Natural killer cell treated with Interleukin-12 subunit alpha and Interleukin-12 subunit beta and Interleukin-15 and Interleukin-18, amount 100 ng/mL, for 72 hours (primary cell): ENCODE measurements at regions not wholly inside any gene's neighbourhood (a gene's known extent, or its start where the extent isn't known, plus 50 kb on each side); places are given as distances from the start of the nearest gene placed in this dataset.

Experiments used
- ATAC-seq, 2 donors: fragments of 150-1000 bp; cut with Tn5 transposase in 1 of 2; sonication (Bioruptor Pico), chemical (Tn5 transposase) in 1 of 2; 2 replicates each; pipeline ENCODE4 v1.10.0; 2021
- DNase-seq: peaks from one replicate; pipeline ENCODE4 v3.0.0; 2022; ENCODE audit warnings: low spot score
- H3K27ac Mint-ChIP-seq, 2 donors: 1 replicate in 1 of 2; 2 replicates in 1 of 2; pipeline ENCODE4 v1.8.0; 2022; ENCODE audit warnings: mixed read lengths in 2 of 2, mild to moderate bottlenecking in 1 of 2, moderate library complexity in 1 of 2
- H3K27me3 Mint-ChIP-seq, 2 donors: 1 replicate in 1 of 2; 2 replicates in 1 of 2; pipeline ENCODE4 v1.8.0; 2022; ENCODE audit warnings: mixed read lengths in 2 of 2
- H3K36me3 Mint-ChIP-seq: one replicate; pipeline ENCODE4 v1.8.0; 2022; ENCODE audit warnings: mixed read lengths
- H3K4me1 Mint-ChIP-seq, 2 donors: 1 replicate in 1 of 2; 2 replicates in 1 of 2; pipeline ENCODE4 v1.8.0; 2022; ENCODE audit warnings: low read depth in 2 of 2, mixed read lengths in 2 of 2, mild to moderate bottlenecking in 1 of 2
- H3K4me3 Mint-ChIP-seq: one replicate; pipeline ENCODE4 v1.8.0; 2022; ENCODE audit warnings: mixed read lengths
- H3K9me3 Mint-ChIP-seq: 2 replicates; pipeline ENCODE4 v1.8.0; 2022; ENCODE audit warnings: mixed read lengths

DNA sequence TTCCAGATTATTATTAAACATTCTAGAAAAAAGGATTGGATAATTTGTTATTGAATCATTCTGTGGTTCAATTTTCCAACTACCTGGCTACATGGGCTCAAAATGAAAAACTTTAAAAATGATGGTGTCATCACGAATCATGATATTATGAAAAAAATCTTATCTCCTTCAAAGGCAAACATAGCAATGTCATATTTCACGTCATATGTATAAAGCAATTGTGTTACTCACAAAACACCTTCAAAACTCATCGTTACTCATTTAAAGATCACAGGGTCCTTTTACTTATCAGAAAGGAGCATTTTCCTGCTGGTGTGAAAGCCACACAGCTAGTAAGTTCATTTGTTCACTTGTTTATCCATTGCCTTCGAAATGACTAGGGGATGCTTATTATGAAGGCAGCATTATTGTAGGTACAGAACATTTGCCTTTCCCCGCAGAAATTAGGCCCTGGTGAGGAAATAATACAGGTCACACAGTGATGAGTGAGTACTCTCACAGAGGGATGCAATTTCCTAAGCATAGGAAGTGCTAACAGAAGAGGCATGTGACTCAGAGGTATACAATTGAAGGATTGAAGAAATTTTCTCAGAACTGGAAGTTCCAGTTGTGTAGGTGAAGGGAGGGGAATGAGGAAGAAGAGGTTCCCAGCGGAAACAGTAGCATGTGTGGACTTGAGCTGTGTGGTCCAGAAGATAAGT lies 478.7 kb downstream of the INHBA start:
- DNase-seq (no peak), ATAC-seq (no peak)
- peaks cover 8% of the 10 kb centered on the region for H3K9me3 Mint-ChIP-seq
- no peak overlapping the region for H3K4me3 Mint-ChIP-seq
- H3K27me3 Mint-ChIP-seq, result no peaks in the 10 kb centered on the region
- H3K4me1 Mint-ChIP-seq, result no peaks in the 10 kb centered on the region
- H3K27ac Mint-ChIP-seq, result no peak overlapping the region
- peaks cover 2% of the 10 kb centered on the region for H3K36me3 Mint-ChIP-seq

DNA sequence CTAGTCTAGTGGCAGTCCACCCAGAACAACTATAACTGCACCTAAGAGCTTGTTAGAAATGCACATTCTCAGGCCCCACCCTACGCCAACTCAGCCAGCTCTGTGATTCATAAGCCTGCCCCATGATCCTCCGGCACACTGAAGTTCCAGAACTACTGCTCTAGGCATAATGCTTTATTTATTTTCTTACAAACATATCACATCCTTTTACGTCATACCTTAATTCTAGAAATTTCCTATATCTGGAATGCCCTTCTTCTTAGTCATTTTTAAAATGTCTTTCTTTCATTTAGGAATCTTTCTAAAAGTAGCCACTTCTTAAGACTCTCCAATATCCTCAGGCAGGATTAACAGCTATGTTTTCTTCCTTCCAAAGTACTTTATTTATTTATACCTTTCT lies 480.1 kb downstream of the INHBA start:
- H3K36me3 Mint-ChIP-seq, result no peaks in the 10 kb centered on the region
- no peak overlapping the region for H3K4me3 Mint-ChIP-seq
- DNase-seq, result no peak
- H3K27ac Mint-ChIP-seq, result no peak overlapping the region
- H3K27me3 Mint-ChIP-seq, result no peaks in the 10 kb centered on the region
- H3K9me3 Mint-ChIP-seq, result peaks cover 8% of the 10 kb centered on the region
- ATAC-seq, result no peak
- no peaks in the 10 kb centered on the region for H3K4me1 Mint-ChIP-seq

DNA sequence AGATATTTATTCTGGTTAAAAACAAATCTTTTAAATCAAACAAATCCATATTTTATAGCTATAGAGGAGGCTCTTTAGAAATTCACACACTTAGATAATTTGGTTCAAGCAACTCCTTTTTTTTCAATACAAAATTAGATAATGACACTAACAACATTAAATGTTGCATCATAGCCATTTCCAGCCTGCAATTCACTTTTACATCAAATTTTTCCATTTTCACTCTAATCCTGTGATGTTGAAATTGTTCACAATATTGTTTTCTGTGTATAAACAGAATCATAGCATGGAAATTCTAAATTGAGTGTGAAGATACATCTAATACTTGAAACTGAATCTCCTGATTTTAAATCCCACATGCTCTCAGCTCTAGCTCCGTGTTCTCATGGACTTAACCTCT lies 482.6 kb downstream of the INHBA start:
- Mint-ChIP-seq H3K9me3 (peaks cover 8% of the 10 kb centered on the region), H3K4me1 (no peaks in the 10 kb centered on the region), H3K27me3 (no peaks in the 10 kb centered on the region), H3K27ac (no peak overlapping the region), H3K36me3 (peaks cover 4% of the 10 kb centered on the region), H3K4me3 (no peak overlapping the region)
- DNase-seq (no peak), ATAC-seq (no peak)

DNA sequence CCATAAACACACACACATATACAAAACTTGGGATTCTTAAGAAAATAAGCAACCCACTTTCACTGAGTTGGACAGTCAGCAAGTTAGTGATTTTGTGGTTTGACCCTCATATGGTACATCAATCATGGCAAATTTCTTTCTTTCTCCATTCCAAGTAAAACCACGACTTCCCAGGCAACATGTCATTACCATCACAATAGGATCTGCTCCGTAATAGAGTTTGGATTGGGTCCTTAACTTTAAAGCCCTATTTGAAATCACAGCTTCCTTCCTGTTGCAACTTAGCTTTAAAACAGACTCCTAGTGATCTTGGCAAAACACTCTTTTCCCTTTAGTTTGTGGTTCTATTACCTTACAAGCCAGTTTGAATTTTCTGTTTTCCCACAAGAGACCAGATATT lies 483.6 kb downstream of the INHBA start:
- peaks cover 4% of the 10 kb centered on the region for H3K36me3 Mint-ChIP-seq
- H3K27ac Mint-ChIP-seq, result no peak overlapping the region
- peaks cover 11% of the 10 kb centered on the region for H3K9me3 Mint-ChIP-seq
- ATAC-seq, result no peak
- no peaks in the 10 kb centered on the region for H3K4me1 Mint-ChIP-seq
- H3K4me3 Mint-ChIP-seq, result no peak overlapping the region
- no peaks in the 10 kb centered on the region for H3K27me3 Mint-ChIP-seq
- DNase-seq, result no peak

DNA sequence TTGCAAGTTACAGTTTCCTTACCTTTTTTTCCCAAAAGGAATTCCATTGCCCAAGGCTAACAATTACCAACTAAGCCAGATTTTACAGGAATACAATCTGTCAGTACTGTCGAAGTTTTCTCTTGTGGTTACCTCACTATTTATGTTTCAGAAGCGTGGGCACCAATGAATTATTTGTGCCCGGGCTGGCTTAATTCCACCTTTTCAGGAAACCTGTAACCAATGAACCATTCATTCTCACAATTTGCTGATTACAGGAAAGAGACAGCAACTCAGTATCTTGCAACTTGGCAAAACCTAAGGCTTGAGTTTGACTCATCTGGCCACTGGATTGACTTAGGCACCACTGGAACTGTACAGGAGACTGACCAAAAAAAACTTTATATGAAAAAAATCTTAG lies 485.6 kb downstream of the INHBA start:
- peaks cover 4% of the 10 kb centered on the region for H3K36me3 Mint-ChIP-seq
- H3K9me3 Mint-ChIP-seq, result peaks cover 12% of the 10 kb centered on the region
- H3K27ac Mint-ChIP-seq, result no peak overlapping the region
- ATAC-seq, result no peak
- no peaks in the 10 kb centered on the region for H3K27me3 Mint-ChIP-seq
- no peak overlapping the region for H3K4me3 Mint-ChIP-seq
- H3K4me1 Mint-ChIP-seq, result no peaks in the 10 kb centered on the region
- DNase-seq, result no peak

DNA sequence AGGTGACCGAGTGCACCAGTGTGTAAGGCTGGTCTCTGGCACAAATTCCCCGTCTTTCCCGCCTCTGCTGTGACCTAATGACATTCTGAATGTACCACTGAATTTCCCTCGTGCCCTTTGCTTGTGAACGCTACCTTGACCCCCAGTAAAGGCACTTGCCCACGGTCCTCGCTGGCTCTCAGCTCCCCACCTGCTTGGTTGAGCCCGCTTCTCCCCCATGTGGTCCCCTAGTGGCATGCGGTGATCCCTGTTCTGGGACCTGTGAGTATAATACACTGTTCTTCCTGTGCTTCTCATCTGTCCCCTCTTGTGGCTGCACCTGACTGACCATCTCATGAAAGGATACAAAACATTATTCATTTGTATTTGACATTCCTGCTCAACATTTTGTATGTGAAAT lies 495.7 kb downstream of the INHBA start:
- no peak overlapping the region for H3K4me3 Mint-ChIP-seq
- no peak overlapping the region for H3K27ac Mint-ChIP-seq
- H3K36me3 Mint-ChIP-seq, result no peaks in the 10 kb centered on the region
- H3K9me3 Mint-ChIP-seq, result peaks cover 6% of the 10 kb centered on the region
- DNase-seq (no peak), ATAC-seq (no peak)
- no peaks in the 10 kb centered on the region for H3K4me1 Mint-ChIP-seq
- no peaks in the 10 kb centered on the region for H3K27me3 Mint-ChIP-seq

DNA sequence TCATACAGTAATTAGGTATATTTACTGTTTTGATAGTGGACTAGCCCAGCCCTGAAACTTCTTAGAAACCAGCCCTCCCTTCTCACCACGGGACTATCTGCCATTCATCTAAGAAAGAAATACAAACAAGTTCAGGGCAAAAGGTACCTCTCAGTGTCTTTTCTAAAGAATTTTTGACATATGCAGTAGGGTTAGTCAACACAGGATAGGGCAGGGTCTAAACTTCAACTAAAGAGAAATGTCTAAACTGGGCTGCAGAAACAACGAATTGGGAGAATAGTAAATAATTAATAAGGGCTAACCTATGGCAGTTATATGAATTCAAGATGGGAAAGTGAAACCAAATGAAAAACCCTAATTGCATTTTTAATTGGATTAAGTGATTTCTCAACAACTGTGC lies 496.6 kb downstream of the INHBA start:
- ATAC-seq, result no peak
- no peak overlapping the region for H3K4me3 Mint-ChIP-seq
- H3K27me3 Mint-ChIP-seq, result no peaks in the 10 kb centered on the region
- H3K4me1 Mint-ChIP-seq, result no peaks in the 10 kb centered on the region
- no peak for DNase-seq
- peaks cover 6% of the 10 kb centered on the region for H3K9me3 Mint-ChIP-seq
- no peak overlapping the region for H3K27ac Mint-ChIP-seq
- no peaks in the 10 kb centered on the region for H3K36me3 Mint-ChIP-seq

DNA sequence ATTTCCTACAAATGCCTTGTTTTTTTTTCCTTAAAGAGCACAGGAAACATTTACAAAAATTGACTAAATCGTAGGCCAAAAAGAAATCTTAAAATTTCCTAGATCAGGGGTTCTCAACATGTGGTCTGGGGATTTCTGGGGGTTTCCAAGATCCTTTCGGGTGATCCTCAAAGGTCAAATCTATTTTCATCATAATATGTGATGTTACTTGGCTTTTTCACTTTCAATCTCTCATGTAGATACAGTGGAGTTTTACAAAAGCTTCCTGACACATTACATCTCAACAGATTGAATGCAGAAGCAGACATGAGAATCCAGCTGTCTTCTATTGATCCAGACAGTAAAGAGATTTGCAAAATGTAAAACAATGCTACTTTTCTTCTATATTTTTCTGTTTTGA lies 497.3 kb downstream of the INHBA start:
- ATAC-seq (no peak), DNase-seq (no peak)
- no peak overlapping the region for H3K27ac Mint-ChIP-seq
- peaks cover 6% of the 10 kb centered on the region for H3K9me3 Mint-ChIP-seq
- no peak overlapping the region for H3K4me3 Mint-ChIP-seq
- no peaks in the 10 kb centered on the region for H3K4me1 Mint-ChIP-seq
- H3K36me3 Mint-ChIP-seq, result no peaks in the 10 kb centered on the region
- no peaks in the 10 kb centered on the region for H3K27me3 Mint-ChIP-seq

DNA sequence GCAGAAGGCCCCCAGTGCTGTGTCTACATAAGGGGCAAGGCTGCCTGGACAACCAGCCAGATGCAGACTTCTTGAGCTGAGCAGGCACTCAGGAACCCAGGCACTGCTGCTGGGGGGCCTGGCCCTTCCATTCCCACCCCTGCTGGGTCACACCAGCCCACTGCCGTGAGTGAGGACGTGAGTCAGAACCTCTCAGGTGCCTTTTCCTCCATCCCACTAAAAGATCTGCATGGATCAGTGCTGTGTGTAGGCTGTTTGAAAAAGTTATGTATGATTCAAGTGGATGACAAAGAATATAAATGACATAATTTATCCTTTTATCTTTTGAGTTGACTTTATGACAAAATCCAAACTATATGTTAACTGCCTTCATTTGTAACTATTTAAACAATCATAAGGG lies 499.3 kb downstream of the INHBA start:
- H3K4me3 Mint-ChIP-seq, result no peak overlapping the region
- no peaks in the 10 kb centered on the region for H3K27me3 Mint-ChIP-seq
- DNase-seq (no peak), ATAC-seq (no peak)
- H3K9me3 Mint-ChIP-seq, result peaks cover 6% of the 10 kb centered on the region
- no peaks in the 10 kb centered on the region for H3K4me1 Mint-ChIP-seq
- no peaks in the 10 kb centered on the region for H3K36me3 Mint-ChIP-seq
- no peak overlapping the region for H3K27ac Mint-ChIP-seq

DNA sequence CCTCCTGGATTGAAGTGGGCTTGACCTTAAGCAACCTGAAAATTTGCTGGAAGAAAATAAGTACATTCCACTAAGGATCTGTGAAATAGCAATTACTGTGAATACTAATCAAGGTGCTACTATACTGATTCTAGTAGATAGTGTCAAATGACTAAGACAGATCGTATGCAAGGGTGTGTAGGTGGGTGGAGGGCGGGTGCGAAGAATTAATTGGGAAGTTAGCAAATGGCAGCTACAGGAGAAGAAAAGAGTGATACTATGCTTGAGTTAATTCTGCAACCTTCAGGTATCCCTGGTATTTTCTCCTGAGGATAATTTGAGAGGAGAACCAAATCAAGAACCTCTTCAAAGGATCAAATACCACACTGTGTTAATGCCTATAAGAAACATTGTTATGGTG lies 501.9 kb downstream of the INHBA start:
- Mint-ChIP-seq H3K27ac (no peak overlapping the region), H3K4me3 (no peak overlapping the region), H3K27me3 (no peaks in the 10 kb centered on the region), H3K9me3 (peaks cover 3% of the 10 kb centered on the region), H3K36me3 (no peaks in the 10 kb centered on the region), H3K4me1 (no peaks in the 10 kb centered on the region)
- ATAC-seq, result no peak
- no peak for DNase-seq

DNA sequence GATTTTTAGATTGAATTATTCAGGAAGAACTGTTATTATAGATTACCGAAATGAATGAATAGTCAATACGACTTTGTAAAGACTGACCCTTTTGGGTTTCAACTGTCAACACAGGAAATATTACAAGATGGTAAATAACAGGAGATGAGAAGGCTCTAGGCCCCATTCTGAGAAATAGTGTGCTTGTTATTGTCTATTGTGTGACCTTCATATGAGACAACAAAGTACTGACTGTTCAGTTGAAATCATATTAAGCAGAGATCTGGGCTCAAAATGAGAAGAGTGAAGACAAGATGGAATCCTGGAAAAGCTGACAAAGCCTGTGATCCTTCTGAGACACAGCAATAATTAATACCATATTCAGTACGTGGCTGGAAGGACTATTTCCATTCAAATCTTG lies 503.8 kb downstream of the INHBA start:
- no peak for DNase-seq
- Mint-ChIP-seq H3K27ac (no peak overlapping the region), H3K27me3 (no peaks in the 10 kb centered on the region), H3K36me3 (no peaks in the 10 kb centered on the region), H3K4me1 (no peaks in the 10 kb centered on the region), H3K4me3 (no peak overlapping the region), H3K9me3 (peaks cover 5% of the 10 kb centered on the region)
- ATAC-seq, result no peak

DNA sequence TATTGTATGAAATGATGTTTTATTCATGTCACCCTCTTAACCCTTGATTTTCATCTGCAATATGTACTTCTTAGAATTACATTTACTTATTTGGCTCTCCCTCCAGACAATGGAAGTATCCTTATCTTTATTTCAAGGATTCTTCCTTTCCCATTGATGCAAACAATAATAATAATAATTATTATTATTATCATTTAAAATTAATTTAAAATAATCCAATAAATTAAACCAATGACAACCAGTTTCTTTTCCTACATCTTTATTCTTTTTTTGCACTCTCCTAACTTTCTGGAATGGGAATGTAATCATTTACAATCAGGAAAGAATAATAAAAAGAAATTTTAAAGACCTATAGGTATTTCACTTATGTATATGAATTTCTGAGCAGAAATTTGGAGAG lies 504.4 kb downstream of the INHBA start:
- Mint-ChIP-seq H3K4me3 (no peak overlapping the region), H3K4me1 (no peaks in the 10 kb centered on the region), H3K27ac (no peak overlapping the region), H3K9me3 (peaks cover 8% of the 10 kb centered on the region), H3K27me3 (no peaks in the 10 kb centered on the region), H3K36me3 (no peaks in the 10 kb centered on the region)
- ATAC-seq, result no peak
- DNase-seq, result no peak

DNA sequence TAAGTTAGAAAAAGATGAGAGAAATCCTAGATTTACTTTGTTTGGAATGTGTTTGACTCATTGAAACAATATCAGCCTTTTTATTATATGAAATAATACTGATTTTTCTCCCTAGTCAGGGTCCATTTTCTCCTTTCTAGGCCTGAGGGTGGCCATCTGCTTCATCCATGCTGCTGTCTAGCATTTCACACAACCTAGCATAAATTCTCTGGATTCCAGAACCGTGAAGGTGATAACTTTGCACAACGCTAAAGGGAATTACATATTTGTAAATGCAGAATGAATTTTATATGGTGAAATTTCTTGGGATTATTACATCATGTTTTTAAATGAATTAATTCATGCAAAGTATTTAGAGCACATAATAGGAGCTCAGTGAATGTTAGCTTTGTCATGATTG lies 505.1 kb downstream of the INHBA start:
- Mint-ChIP-seq H3K9me3 (peaks cover 8% of the 10 kb centered on the region), H3K36me3 (no peaks in the 10 kb centered on the region)
- no peak for ATAC-seq

DNA sequence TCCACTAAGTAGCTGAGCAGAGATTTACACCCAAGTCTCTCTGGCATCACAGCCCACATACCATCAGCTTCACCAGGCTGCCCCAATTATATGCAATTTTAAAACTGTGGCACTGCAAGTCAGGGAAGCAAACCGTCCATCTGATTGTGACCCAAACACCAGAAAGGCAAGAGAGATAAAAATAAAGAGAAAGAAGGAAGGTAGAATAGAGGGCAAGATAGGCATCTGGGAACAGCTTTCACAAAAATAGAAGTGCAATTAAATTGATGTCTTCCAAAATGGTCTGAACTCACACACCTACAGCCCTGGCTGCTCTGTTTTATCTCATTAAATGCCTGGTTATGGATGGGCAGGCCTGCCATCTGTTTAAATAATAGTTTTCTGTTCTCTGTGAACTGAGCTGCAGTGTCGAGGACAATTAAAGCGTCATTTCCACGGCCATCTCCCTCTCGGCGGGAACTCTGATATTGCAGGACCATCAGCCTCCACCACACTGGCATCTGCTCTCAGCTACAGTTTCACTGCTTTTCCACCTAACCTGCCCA lies 509.1 kb downstream of the INHBA start:
- DNase-seq (no peak), ATAC-seq (no peak)
- Mint-ChIP-seq H3K27me3 (no peaks in the 10 kb centered on the region), H3K27ac (no peak overlapping the region), H3K36me3 (no peaks in the 10 kb centered on the region), H3K4me3 (no peak overlapping the region), H3K9me3 (peaks cover 8% of the 10 kb centered on the region), H3K4me1 (no peaks in the 10 kb centered on the region)

More for the DNA sequence above, 505.1 kb downstream of the INHBA start:
- H3K4me3 Mint-ChIP-seq, result no peak overlapping the region
- H3K27ac Mint-ChIP-seq, result no peak overlapping the region
- no peak for DNase-seq
- H3K27me3 Mint-ChIP-seq, result no peaks in the 10 kb centered on the region
- no peaks in the 10 kb centered on the region for H3K4me1 Mint-ChIP-seq

DNA sequence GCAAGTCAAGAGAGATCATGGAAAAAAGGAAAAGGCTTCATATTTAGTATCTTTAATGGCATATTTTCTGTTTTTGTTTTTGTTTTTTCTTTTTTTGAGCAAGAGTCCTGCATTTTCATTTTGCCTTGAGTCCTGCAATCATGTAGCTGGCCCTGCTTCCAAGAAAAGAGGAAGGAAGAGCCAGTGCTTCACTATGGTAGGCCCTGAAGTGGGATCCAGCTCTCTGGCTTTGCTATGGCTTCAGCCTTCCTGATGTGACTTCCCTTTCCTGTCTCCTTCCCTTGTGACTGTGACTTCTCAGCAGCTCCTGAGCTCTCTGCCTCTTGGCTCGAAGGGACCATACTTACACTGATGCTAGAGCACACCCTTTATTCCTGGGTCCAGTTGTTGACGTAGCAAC lies 512.3 kb downstream of the INHBA start:
- H3K27ac Mint-ChIP-seq, result no peak overlapping the region
- H3K4me1 Mint-ChIP-seq, result no peaks in the 10 kb centered on the region
- ATAC-seq, result no peak
- peaks cover 11% of the 10 kb centered on the region for H3K9me3 Mint-ChIP-seq
- no peak overlapping the region for H3K4me3 Mint-ChIP-seq
- DNase-seq, result no peak
- H3K27me3 Mint-ChIP-seq, result no peaks in the 10 kb centered on the region
- H3K36me3 Mint-ChIP-seq, result no peaks in the 10 kb centered on the region
